ENCODE measurements at regions not wholly inside any gene's neighbourhood (a gene's known extent, or its start where the extent isn't known, plus 50 kb on each side); places are given as distances from the start of the nearest gene placed in this dataset.

GRCh38 chr6:149150301-149150700 is 167.2 kb upstream of the TAB2 start:
- no peak for DNase-seq

- no peak for DNase-seq
Measured at GRCh38 chr6:149150801-149151398, 166.6 kb upstream of the TAB2 start.

- DNase-seq, result no peak
Measured at GRCh38 chr6:149152521-149152920, 165.0 kb upstream of the TAB2 start.

- DNase-seq, result no peak
Measured at GRCh38 chr6:149153100-149153499, 164.4 kb upstream of the TAB2 start.

- no peak for DNase-seq
Measured at GRCh38 chr6:149153693-149154092, 163.8 kb upstream of the TAB2 start.

GRCh38 chr6:149154261-149154821 is 163.2 kb upstream of the TAB2 start:
- DNase-seq, result no peak

- no peak for DNase-seq
Measured at GRCh38 chr6:149157126-149157525, 160.4 kb upstream of the TAB2 start.

GRCh38 chr6:149158076-149158475 is 159.4 kb upstream of the TAB2 start:
- no peak for DNase-seq

- no peak for DNase-seq
Measured at GRCh38 chr6:149160943-149161342, 156.6 kb upstream of the TAB2 start.

- DNase-seq, result no peak
Measured at GRCh38 chr6:149162924-149163323, 154.6 kb upstream of the TAB2 start.

GRCh38 chr6:149164199-149164750 is 153.2 kb upstream of the TAB2 start:
- no peak for DNase-seq

- no peak for DNase-seq
Measured at GRCh38 chr6:149166336-149166735, 151.2 kb upstream of the TAB2 start.

GRCh38 chr6:149166747-149167146 is 150.8 kb upstream of the TAB2 start:
- DNase-seq, result no peak

- DNase-seq, result no peak
Measured at GRCh38 chr6:149168968-149169367, 148.5 kb upstream of the TAB2 start.

GRCh38 chr6:149169761-149170511 is 147.6 kb upstream of the TAB2 start:
- no peak for DNase-seq

GRCh38 chr6:149170564-149171452 is 146.7 kb upstream of the TAB2 start:
- DNase-seq, result no peak

GRCh38 chr6:149173222-149173621 is 144.3 kb upstream of the TAB2 start:
- DNase-seq, result no peak

GRCh38 chr6:149174962-149175361 is 142.6 kb upstream of the TAB2 start:
- no peak for DNase-seq

- DNase-seq, result no peak
Measured at GRCh38 chr6:149176971-149177667, 140.4 kb upstream of the TAB2 start.

- DNase-seq, result no peak
Measured at GRCh38 chr6:149179431-149179830, 138.1 kb upstream of the TAB2 start.

GRCh38 chr6:149181304-149181703 is 136.2 kb upstream of the TAB2 start:
- DNase-seq, result no peak

- peak; percentile 4 for DNase-seq
Measured at GRCh38 chr6:149182262-149182661, 135.2 kb upstream of the TAB2 start.

Measured in CD4-positive, alpha-beta T cell treated with Interferon gamma for 1 hour (primary cell).